H1 (cell line): ENCODE measurements at regions not wholly inside any gene's neighbourhood (a gene's known extent, or its start where the extent isn't known, plus 50 kb on each side); places are given as distances from the start of the nearest gene placed in this dataset.
A peak's percentile ranks its signal among the peaks of the same experiment; 100 is the strongest.

Experiments
- CTCF ChIA-PET: fragments of 300-600 bp; sonication (Branson Sonifier 250); formaldehyde crosslinking; loops from one replicate; lab custom pipeline; 2021; ENCODE audit not compliant: partially characterized antibody; lab: Charles Lee
- POLR2A ChIA-PET: fragments of 300-600 bp; sonication (Branson Sonifier 250); formaldehyde crosslinking; loops from one replicate; lab custom pipeline; 2021; ENCODE audit warnings: inconsistent platforms; ENCODE audit not compliant: partially characterized antibody; lab: Charles Lee
- DNase-seq, 2 experiments: peaks; one replicate each; pipeline versions ENCODE4 v3.0.0 to v3.0.0-alpha.2; 2010 to 2022; ENCODE audit warnings: low spot score in 2 of 2, low read depth in 1 of 2, mixed read lengths in 1 of 2
- FAIRE-seq: peaks from 2 replicates; lab custom pipeline; 2011; peaks lifted over from hg19 to GRCh38; lab: Jason Lieb, UNC
- H2AFZ ChIP-seq: 2 replicates; pipeline ENCODE4 v1.8.1; 2012; ENCODE audit warnings: low read length, inconsistent platforms
- H2AK5ac ChIP-seq: 2 replicates; pipeline ENCODE4 v1.6.1; 2013; ENCODE audit warnings: low read depth, low read length
- H2BK120ac ChIP-seq: replicated peaks from 2 replicates; pipeline ENCODE3; 2013; ENCODE audit warnings: low read depth, low read length, inconsistent platforms
- H2BK12ac ChIP-seq: 2 replicates; pipeline ENCODE4 v1.6.1; 2013; ENCODE audit warnings: low read depth, low read length
- H2BK15ac ChIP-seq: 2 replicates; pipeline ENCODE4 v1.6.1; 2013; ENCODE audit warnings: low read length
- H2BK20ac ChIP-seq: 2 replicates; pipeline ENCODE4 v1.6.1; 2013; ENCODE audit warnings: low read length
- H2BK5ac ChIP-seq: 2 replicates; pipeline ENCODE4 v1.6.1; 2013; ENCODE audit warnings: low read depth, low read length
- H3K14ac ChIP-seq: 2 replicates; pipeline ENCODE4 v1.6.1; 2013; ENCODE audit warnings: inconsistent platforms; ENCODE audit not compliant: insufficient read length
- H3K18ac ChIP-seq: 2 replicates; pipeline ENCODE4 v1.6.1; 2013; ENCODE audit warnings: low read length; ENCODE audit errors: extremely low read depth
- H3K23ac ChIP-seq: 2 replicates; pipeline ENCODE4 v1.6.1; 2013; ENCODE audit warnings: inconsistent platforms; ENCODE audit not compliant: insufficient read length
- H3K23me2 ChIP-seq: 2 replicates; pipeline ENCODE4 v1.6.1; 2013; ENCODE audit warnings: low read depth, low read length
- H3K27ac ChIP-seq: 2 replicates; pipeline ENCODE4 v1.6.1; 2011; ENCODE audit warnings: low read depth, low read length, inconsistent platforms
- H3K27me3 ChIP-seq, 4 experiments: replicated peaks in 1 of 4; 1 replicate in 1 of 4; 2 replicates in 3 of 4; pipeline versions ENCODE4 v1.6.1 to v1.8.1; 2011 to 2013; ENCODE audit warnings: low read length in 3 of 4, mild to moderate bottlenecking in 3 of 4, inconsistent platforms in 2 of 4, mixed read lengths in 2 of 4, moderate library complexity in 1 of 4; ENCODE audit not compliant: control insufficient read depth in 3 of 4, insufficient read depth in 3 of 4; ENCODE audit errors: extremely low read depth in 1 of 4
- H3K36me3 ChIP-seq, 4 experiments: 2 replicates each; pipeline versions ENCODE4 v1.6.1 to v1.8.1; 2011 to 2013; ENCODE audit warnings: mild to moderate bottlenecking in 4 of 4, low read length in 3 of 4, moderate library complexity in 2 of 4, control low read depth in 1 of 4, inconsistent platforms in 1 of 4; ENCODE audit not compliant: insufficient read depth in 4 of 4, control insufficient read depth in 2 of 4
- H3K4ac ChIP-seq: replicated peaks from 2 replicates; pipeline ENCODE3; 2013; ENCODE audit warnings: low read length, low read depth, mixed read lengths, inconsistent platforms; ENCODE audit not compliant: insufficient read length
- H3K4me1 ChIP-seq, 4 experiments: replicated peaks in 1 of 4; 1 replicate in 1 of 4; 2 replicates in 3 of 4; pipeline versions ENCODE4 v1.6.1 to v1.8.1; 2011 to 2013; ENCODE audit warnings: low read length in 3 of 4, inconsistent platforms in 2 of 4, mixed read lengths in 1 of 4; ENCODE audit not compliant: insufficient read depth in 4 of 4, control insufficient read depth in 3 of 4
- H3K4me2 ChIP-seq, 2 experiments: 2 replicates each; pipeline versions ENCODE4 v1.6.1 to v1.8.1; 2011 to 2013; ENCODE audit warnings: low read depth in 2 of 2, low read length in 2 of 2, control low read depth in 1 of 2, inconsistent platforms in 1 of 2, mild to moderate bottlenecking in 1 of 2; ENCODE audit not compliant: insufficient read depth in 1 of 2
- H3K4me3 ChIP-seq, 4 experiments: fragments of 200-600, 300-600 bp in 1 of 4; sonication (generic), shearing (Covaris generic), sonication (Bioruptor Twin) in 1 of 4; 2 replicates each; pipeline versions ENCODE4 v1.5.1 to v1.8.1; 2011 to 2016; ENCODE audit warnings: low read length in 4 of 4, low read depth in 3 of 4, control low read depth in 2 of 4, inconsistent platforms in 2 of 4, mild to moderate bottlenecking in 2 of 4, mixed read lengths in 1 of 4, moderate library complexity in 1 of 4; ENCODE audit not compliant: insufficient read depth in 2 of 4; ENCODE audit errors: extremely low read depth in 1 of 4
- H3K56ac ChIP-seq: replicated peaks from 2 replicates; pipeline ENCODE3; 2013; ENCODE audit warnings: low read depth, mild to moderate bottlenecking, mixed read lengths, low read length, inconsistent platforms; ENCODE audit not compliant: insufficient read length
- H3K79me1 ChIP-seq: 2 replicates; pipeline ENCODE4 v1.6.1; 2013; ENCODE audit warnings: low read depth, low read length, control low read depth
- H3K79me2 ChIP-seq, 2 experiments: 2 replicates each; pipeline versions ENCODE4 v1.6.1 to v1.8.1; 2012 to 2013; ENCODE audit warnings: low read length in 2 of 2, mild to moderate bottlenecking in 2 of 2, inconsistent platforms in 1 of 2; ENCODE audit not compliant: insufficient read depth in 2 of 2, control insufficient read depth in 1 of 2
- H3K9ac ChIP-seq, 4 experiments: replicated peaks in 1 of 4; 1 replicate in 1 of 4; 2 replicates in 3 of 4; pipeline versions ENCODE4 v1.6.1 to v1.8.1; 2011 to 2013; ENCODE audit warnings: low read depth in 3 of 4, low read length in 3 of 4, control low read depth in 2 of 4, mild to moderate bottlenecking in 2 of 4, moderate library complexity in 2 of 4, inconsistent platforms in 1 of 4; ENCODE audit errors: extremely low read depth in 1 of 4
- H3K9me3 ChIP-seq, 2 experiments: 2 replicates each; pipeline versions ENCODE4 v1.6.1 to v1.8.1; 2012 to 2013; ENCODE audit warnings: mild to moderate bottlenecking in 2 of 2, moderate library complexity in 2 of 2, control low read depth in 1 of 2, inconsistent platforms in 1 of 2, low read depth in 1 of 2, low read length in 1 of 2, mixed read lengths in 1 of 2; ENCODE audit not compliant: insufficient read depth in 2 of 2
- H4K20me1 ChIP-seq, 2 experiments: replicated peaks in 1 of 2; 2 replicates each; pipeline versions ENCODE3 to v1.8.1; 2011 to 2013; ENCODE audit warnings: inconsistent platforms in 2 of 2, low read length in 2 of 2, mild to moderate bottlenecking in 1 of 2; ENCODE audit not compliant: insufficient read depth in 2 of 2, control insufficient read depth in 1 of 2
- H4K5ac ChIP-seq: 2 replicates; pipeline ENCODE4 v1.6.1; 2013; ENCODE audit warnings: low read length, low read depth, mixed read lengths, inconsistent platforms; ENCODE audit not compliant: insufficient read length
- H4K8ac ChIP-seq: 2 replicates; pipeline ENCODE4 v1.8.0; 2013; ENCODE audit warnings: mild to moderate bottlenecking, moderate library complexity, low read length, inconsistent platforms; ENCODE audit not compliant: insufficient read depth; ENCODE audit errors: extremely low read depth
- H4K91ac ChIP-seq: replicated peaks from 2 replicates; pipeline ENCODE3; 2013; ENCODE audit warnings: low read length, mixed read lengths, inconsistent platforms; ENCODE audit not compliant: insufficient read length
- CTCF ChIP-seq, 3 experiments: IDR thresholded peaks; 1 replicate in 2 of 3; 2 replicates in 1 of 3; pipeline versions ENCODE4 v1.5.1 to v1.6.1; 2011; ENCODE audit warnings: low read length in 3 of 3, mild to moderate bottlenecking in 3 of 3, inconsistent platforms in 2 of 3, low read depth in 1 of 3, moderate library complexity in 1 of 3; ENCODE audit not compliant: insufficient read depth in 1 of 3; ENCODE audit errors: control extremely low read depth in 1 of 3
- GTF2F1 ChIP-seq: IDR thresholded peaks from 2 replicates; pipeline ENCODE4 v1.6.1; 2012; ENCODE audit warnings: low read depth, low read length, improper control_type of control experiment, borderline replicate concordance
- JUN ChIP-seq: IDR thresholded peaks from 2 replicates; pipeline ENCODE4 v1.6.1; 2011; ENCODE audit warnings: low read depth, mild to moderate bottlenecking, improper control_type of control experiment, low read length
- MAFK ChIP-seq: IDR thresholded peaks from 2 replicates; pipeline ENCODE4 v1.6.1; 2012; ENCODE audit warnings: low read depth, mild to moderate bottlenecking, improper control_type of control experiment, low read length
- POLR2AphosphoS5 ChIP-seq: IDR thresholded peaks from 2 replicates; pipeline ENCODE4 v1.6.1; 2011; ENCODE audit warnings: low read depth, low read length
- SIN3A ChIP-seq, 2 experiments: IDR thresholded peaks in 1 of 2; conservative IDR thresholded peaks in 1 of 2; 2 replicates each; pipeline ENCODE4 v1.6.1; 2011 to 2012; ENCODE audit warnings: low read length in 2 of 2, improper control_type of control experiment in 1 of 2, low read depth in 1 of 2, mild to moderate bottlenecking in 1 of 2
- USF2 ChIP-seq: IDR thresholded peaks from 2 replicates; pipeline ENCODE4 v1.6.1; 2011; ENCODE audit warnings: low read length, improper control_type of control experiment
- WGBS, 2 experiments: shearing (Covaris generic) in 1 of 2; methylation state at CpG; one replicate each; pipeline versions ENCODE4 v1.1.6 to v1.1.7; 2013 to 2015; ENCODE audit warnings: low lambda C conversion rate in 2 of 2, mixed read lengths in 2 of 2, inconsistent platforms in 1 of 2, low coverage in 1 of 2, missing lambda C conversion rate in 1 of 2; ENCODE audit not compliant: insufficient replicate concordance in 2 of 2, insufficient coverage in 1 of 2, insufficient read length in 1 of 2; ENCODE audit errors: extremely low coverage in 1 of 2, missing lambda C conversion rate in 1 of 2; 5-methylcytosine and 5-hydroxymethylcytosine counted together

GRCh38 chr22:49324527-49325491, 502.9 kb downstream of the BRD1 start:
- ChIA-PET POLR2A (no interaction called here), CTCF (interaction anchor here (0.6 to 1.3 kb wide), 3 partner anchors 20 to 377 kb away, joined by 3 read pairs; no protein-coding TSS in a partner anchor)
- Histone ChIP-seq H3K4me1 (peaks cover 0 to 2% (median 0%) of the 10 kb centered on the region in 4 experiments; a peak in 3 of 7 replicates), H3K9ac (0 out of 7 replicates have a peak overlapping the region, but pooled peaks of 1 of the 4 experiments have one; percentile 13), H3K14ac (no peak overlapping the region), H2BK12ac (no peak overlapping the region), H4K20me1 (peaks cover 0 to 6% of the 10 kb centered on the region in 2 experiments), H2AFZ (no peak overlapping the region), H3K56ac (no peak overlapping the region), H3K27ac (no peak overlapping the region), H3K79me2 (no peaks in the 10 kb centered on the region), H4K5ac (no peak overlapping the region), H3K79me1 (no peaks in the 10 kb centered on the region), H2AK5ac (no peak overlapping the region), H4K91ac (no peak overlapping the region), H3K4me2 (no peak overlapping the region), H3K23me2 (peaks cover 5% of the 10 kb centered on the region; the same call in 1 of the 2 replicates), H3K18ac (no peak overlapping the region; the same call in 1 of the 2 replicates), H3K4ac (no peak overlapping the region), H3K27me3 (no peaks in the 10 kb centered on the region), H3K9me3 (no peaks in the 10 kb centered on the region; a peak in 1 of 4 replicates), H3K36me3 (no peaks in the 10 kb centered on the region), H2BK120ac (no peak overlapping the region), H4K8ac (no peak overlapping the region), H3K23ac (no peak overlapping the region), H2BK20ac (no peak overlapping the region), H3K4me3 (no peak overlapping the region), H2BK15ac (no peak overlapping the region), H2BK5ac (no peak overlapping the region)
- FAIRE-seq, result no peak
- WGBS, 2 experiments, result 93% methylated on average over 29 of the region's 29 CpGs; no CpG with 5 or more reads in 1 of the 2 experiments
- peak in 1 of 2 experiments; percentile 38 for DNase-seq
- TF ChIP-seq SIN3A (conservative IDR thresholded peaks at IDR 0.05 in 1 of 2, IDR thresholded peaks at IDR 0.05 in 1 of 2; ENCODE audit: low read depth in 1 of 2, low read length in 2 of 2) (no peak), GTF2F1 (no peak), USF2 (no peak), POLR2AphosphoS5 (no peak), MAFK (no peak), JUN (no peak), CTCF (IDR thresholded peaks at IDR 0.05; ENCODE audit: control extremely low read depth in 1 of 3, insufficient read depth in 1 of 3, low read depth in 1 of 3, low read length in 3 of 3) (no peak)
